T-cell (primary cell): ENCODE measurements at regions not wholly inside any gene's neighbourhood (a gene's known extent, or its start where the extent isn't known, plus 50 kb on each side); places are given as distances from the start of the nearest gene placed in this dataset.

ENCODE experiments used
- ATAC-seq, 4 experiments: fragments of 200-7000 bp in 3 of 4; fragments of 150-1000 bp in 1 of 4; cut with Tn5 transposase; replicated peaks in 1 of 4; 1 replicate in 3 of 4; 2 replicates in 1 of 4; pipeline ENCODE4 v1.10.0; 2021; ENCODE audit warnings: moderate library complexity in 3 of 4, mild to moderate bottlenecking in 2 of 4, moderate number of reproducible peaks in 1 of 4
- CTCF ChIA-PET, 2 donors: fragments of 300-600 bp; sonication (Branson Sonifier 250); formaldehyde crosslinking; loops; one replicate each; lab custom pipeline; 2022; ENCODE audit warnings: antibody characterized with exemption in 2 of 2; lab: Charles Lee
- POLR2A ChIA-PET, 2 donors: fragments of 300-600 bp; sonication (Branson Sonifier 250); formaldehyde crosslinking; loops; one replicate each; lab custom pipeline; 2022; ENCODE audit warnings: antibody characterized with exemption in 2 of 2; lab: Charles Lee
- DNase-seq, 35 experiments: peaks; one replicate each; pipeline versions ENCODE4 v3.0.0 to v3.0.0-alpha.2; 2013 to 2023
- H3K27ac ChIP-seq: one replicate; pipeline ENCODE4 v1.5.1; 2013; ENCODE audit warnings: low read length
- H3K27me3 ChIP-seq, 2 experiments: replicated peaks in 1 of 2; 1 replicate in 1 of 2; 2 replicates in 1 of 2; pipeline versions ENCODE4 v1.6.1 to v1.7.0; 2013; ENCODE audit warnings: low read length in 1 of 2, mixed read lengths in 1 of 2; ENCODE audit not compliant: control insufficient read depth in 2 of 2, insufficient read depth in 2 of 2; ENCODE audit errors: extremely low read depth in 1 of 2
- H3K36me3 ChIP-seq, 2 donors: 1 replicate in 1 of 2; 2 replicates in 1 of 2; pipeline versions ENCODE4 v1.6.1 to v1.7.0; 2013; ENCODE audit warnings: low read length in 1 of 2; ENCODE audit not compliant: control insufficient read depth in 2 of 2, insufficient read depth in 1 of 2; ENCODE audit errors: extremely low read depth in 1 of 2
- H3K4me1 ChIP-seq, 2 experiments: 1 replicate in 1 of 2; 2 replicates in 1 of 2; pipeline versions ENCODE4 v1.6.1 to v1.7.0; 2013; ENCODE audit warnings: low read length in 2 of 2, mixed read lengths in 1 of 2; ENCODE audit not compliant: insufficient read depth in 2 of 2, control insufficient read depth in 1 of 2; ENCODE audit errors: extremely low read depth in 1 of 2
- H3K4me3 ChIP-seq, 2 donors: 1 replicate in 1 of 2; 2 replicates in 1 of 2; pipeline versions ENCODE4 v1.5.1 to v1.7.0; 2013; ENCODE audit warnings: mild to moderate bottlenecking in 2 of 2, low read length in 1 of 2, moderate library complexity in 1 of 2; ENCODE audit not compliant: control insufficient read depth in 1 of 2; ENCODE audit errors: extremely low read depth in 1 of 2
- H3K9me3 ChIP-seq: 2 replicates; pipeline ENCODE4 v1.7.0; 2013
- H3K27ac Mint-ChIP-seq, 2 donors: one replicate each; pipeline ENCODE4 v1.8.0; 2020 to 2021; ENCODE audit warnings: mild to moderate bottlenecking in 2 of 2, mixed read lengths in 2 of 2
- H3K27me3 Mint-ChIP-seq, 2 donors: one replicate each; pipeline ENCODE4 v1.8.0; 2021 to 2022; ENCODE audit warnings: mixed read lengths in 2 of 2
- H3K36me3 Mint-ChIP-seq: one replicate; pipeline ENCODE4 v1.8.0; 2021; ENCODE audit warnings: mixed read lengths
- H3K4me1 Mint-ChIP-seq, 3 donors: one replicate each; pipeline ENCODE4 v1.8.0; 2020 to 2022; ENCODE audit warnings: mixed read lengths in 3 of 3, mild to moderate bottlenecking in 1 of 3
- H3K4me3 Mint-ChIP-seq, 3 donors: one replicate each; pipeline ENCODE4 v1.8.0; 2020 to 2022; ENCODE audit warnings: mild to moderate bottlenecking in 3 of 3, mixed read lengths in 3 of 3, moderate library complexity in 3 of 3
- H3K9me3 Mint-ChIP-seq, 3 donors: one replicate each; pipeline ENCODE4 v1.8.0; 2020 to 2022; ENCODE audit warnings: mixed read lengths in 3 of 3
- WGBS: methylation state at CpG from one replicate; pipeline ENCODE4 v1.1.5; 2013; ENCODE audit warnings: missing lambda C conversion rate; ENCODE audit not compliant: insufficient coverage; 5-methylcytosine and 5-hydroxymethylcytosine counted together

DNA sequence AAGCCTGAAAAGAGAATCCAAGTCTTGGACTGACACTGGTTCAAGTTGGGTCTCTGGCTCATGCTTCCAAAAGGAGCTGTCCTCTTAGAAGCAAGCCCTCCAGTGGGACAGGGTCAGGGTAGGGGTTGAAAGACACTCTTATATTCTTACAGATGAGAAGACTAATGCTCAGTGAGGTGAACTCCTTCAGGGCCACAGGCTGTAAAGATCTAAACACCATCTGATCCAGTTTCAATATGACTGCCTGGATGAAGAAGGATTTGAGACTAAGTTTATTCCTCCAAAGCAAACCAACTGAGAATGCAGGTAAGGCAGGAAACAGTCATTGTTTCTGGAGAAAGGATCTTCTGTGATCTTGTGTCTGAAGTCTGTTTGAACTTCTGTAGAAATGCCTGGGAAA, 99.0 kb upstream of the TAB2 start:
- H3K27me3 Mint-ChIP-seq = no peaks in the 10 kb centered on the region
- no peak for ATAC-seq
- Histone ChIP-seq H3K27me3 (no peaks in the 10 kb centered on the region), H3K4me3 (no peak overlapping the region), H3K36me3 (no peaks in the 10 kb centered on the region), H3K9me3 (no peaks in the 10 kb centered on the region), H3K4me1 (peaks cover 0 to 9% of the 10 kb centered on the region in 2 experiments), H3K27ac (no peak overlapping the region)
- no peak overlapping the region for H3K4me3 Mint-ChIP-seq
- ChIA-PET CTCF (no interaction called here), POLR2A (interaction anchor here in 1 of 2 donors (1.3 kb wide), 1 partner anchor 20 kb away, joined by 6 read pairs; no protein-coding TSS in a partner anchor)
- no peak for DNase-seq
- H3K36me3 Mint-ChIP-seq = peaks cover 17% of the 10 kb centered on the region
- H3K27ac Mint-ChIP-seq = peak overlapping the region; percentile 59 to 61
- H3K9me3 Mint-ChIP-seq = peaks cover 0 to 5% (median 3%) of the 10 kb centered on the region in 3 donors
- peaks cover 21 to 34% (median 21%) of the 10 kb centered on the region in 3 donors for H3K4me1 Mint-ChIP-seq

DNA sequence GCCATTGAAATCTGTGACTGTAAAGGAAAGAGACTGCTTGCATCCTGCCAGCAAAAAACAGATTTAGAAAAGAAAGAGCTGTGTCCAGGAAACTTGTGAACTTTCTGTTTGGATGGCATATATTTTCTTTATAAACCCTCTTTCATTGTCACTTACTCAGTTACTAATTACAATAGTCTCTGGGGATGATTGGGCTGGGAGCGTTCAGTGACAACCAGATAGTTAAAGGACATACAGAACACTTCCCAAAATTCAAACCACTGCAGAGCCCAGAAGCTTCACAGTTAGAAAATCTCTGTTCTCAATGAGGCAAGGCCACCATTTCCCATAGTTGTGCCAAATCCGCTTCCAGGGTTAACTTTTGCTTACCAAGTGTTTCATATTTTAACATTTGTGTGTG, 98.6 kb upstream of the TAB2 start:
- H3K4me3 ChIP-seq = no peak overlapping the region
- no peak for ATAC-seq
- H3K36me3 Mint-ChIP-seq = peaks cover 17% of the 10 kb centered on the region
- ChIA-PET CTCF (no interaction called here), POLR2A (interaction anchor here in 1 of 2 donors (1.3 kb wide), 1 partner anchor 19 kb away, joined by 6 read pairs; no protein-coding TSS in a partner anchor)
- peaks cover 0 to 9% of the 10 kb centered on the region in 2 experiments for H3K4me1 ChIP-seq
- WGBS = no CpG with 5 or more reads among the region's 2 CpGs
- no peaks in the 10 kb centered on the region for H3K9me3 ChIP-seq
- peaks cover 0 to 5% (median 3%) of the 10 kb centered on the region in 3 donors for H3K9me3 Mint-ChIP-seq
- no peaks in the 10 kb centered on the region for H3K27me3 Mint-ChIP-seq
- no peak overlapping the region for H3K27ac ChIP-seq
- peaks cover 24 to 38% (median 26%) of the 10 kb centered on the region in 3 donors for H3K4me1 Mint-ChIP-seq
- H3K4me3 Mint-ChIP-seq = no peak overlapping the region
- no peak for DNase-seq
- H3K36me3 ChIP-seq = no peaks in the 10 kb centered on the region
- no peaks in the 10 kb centered on the region for H3K27me3 ChIP-seq
- H3K27ac Mint-ChIP-seq = peak overlapping the region; percentile 59 to 61

DNA sequence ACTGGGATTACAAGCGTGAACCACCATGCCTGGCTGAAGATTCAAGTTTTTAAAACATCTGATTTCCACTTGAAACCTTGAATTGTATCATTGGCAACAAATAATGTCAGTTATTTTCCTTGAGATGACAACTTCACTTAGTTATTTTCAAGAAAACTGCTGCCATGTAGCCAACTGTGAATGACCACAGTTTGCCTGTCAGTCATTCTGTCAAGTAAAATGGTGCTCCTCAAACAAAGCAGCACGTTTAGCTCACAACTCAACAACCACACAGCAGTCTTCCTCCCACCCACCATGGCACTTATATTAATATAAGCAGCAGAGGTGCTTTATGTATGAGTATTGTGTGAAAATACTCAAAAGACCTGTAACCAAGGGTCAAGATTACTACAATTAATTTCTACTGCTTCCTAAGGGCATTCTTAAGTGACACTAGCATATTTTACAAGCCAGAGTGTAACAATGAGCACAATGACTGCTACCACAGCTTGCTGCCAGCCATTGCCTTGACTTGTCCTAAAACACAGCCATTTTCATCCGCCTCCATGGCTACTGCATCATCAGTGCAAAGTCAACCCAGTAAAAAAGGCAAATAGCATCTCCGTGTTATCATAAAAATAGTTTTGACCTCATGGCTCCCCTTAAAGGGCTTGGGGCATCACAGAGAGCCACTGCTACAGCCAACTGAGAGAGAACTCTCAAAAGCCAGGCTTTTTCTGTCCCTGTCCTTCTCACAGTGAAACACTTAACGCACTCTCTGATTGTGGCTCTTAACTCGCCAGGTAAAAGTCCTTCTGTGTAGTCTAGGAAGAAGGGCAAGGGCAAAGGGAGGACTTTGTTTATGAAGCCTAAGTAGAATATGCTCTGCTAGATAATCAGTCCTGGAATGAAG, 96.4 kb upstream of the TAB2 start:
- H3K9me3 Mint-ChIP-seq = peaks cover 0 to 5% (median 3%) of the 10 kb centered on the region in 3 donors
- H3K27me3 Mint-ChIP-seq = no peaks in the 10 kb centered on the region
- CTCF ChIA-PET = no interaction called here
- H3K27ac Mint-ChIP-seq = peak overlapping the region in 1 of 2 donors; percentile 50
- POLR2A ChIA-PET = no interaction called here
- Histone ChIP-seq H3K27me3 (no peaks in the 10 kb centered on the region), H3K4me1 (peaks cover 0 to 5% of the 10 kb centered on the region in 2 experiments), H3K27ac (no peak overlapping the region), H3K9me3 (no peaks in the 10 kb centered on the region), H3K4me3 (no peak overlapping the region), H3K36me3 (no peaks in the 10 kb centered on the region)
- WGBS = 93% methylated on average over 4 of the region's 6 CpGs
- peaks cover 27 to 46% (median 32%) of the 10 kb centered on the region in 3 donors for H3K4me1 Mint-ChIP-seq
- DNase-seq = no peak
- no peak for ATAC-seq
- no peak overlapping the region for H3K4me3 Mint-ChIP-seq
- peaks cover 26% of the 10 kb centered on the region for H3K36me3 Mint-ChIP-seq

DNA sequence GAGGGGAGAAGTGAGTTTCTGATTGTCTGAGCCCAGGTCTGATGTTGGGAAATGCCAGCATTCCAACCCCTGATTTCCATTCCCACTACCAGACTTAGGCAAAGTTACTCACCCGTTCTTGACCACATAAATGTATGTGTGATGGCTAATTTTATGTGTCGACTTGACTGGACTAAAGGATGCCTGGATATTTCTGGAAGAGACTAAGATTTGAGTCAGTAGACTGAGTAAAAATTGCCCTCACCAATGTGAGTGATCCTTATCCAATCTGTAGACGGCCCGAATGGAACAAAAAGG, 95.8 kb upstream of the TAB2 start:
- CTCF ChIA-PET = no interaction called here
- ATAC-seq (no peak), DNase-seq (no peak)
- no peak overlapping the region for H3K27ac ChIP-seq
- H3K27ac Mint-ChIP-seq = peak overlapping the region in 1 of 2 donors; percentile 50
- H3K36me3 Mint-ChIP-seq = peaks cover 26% of the 10 kb centered on the region
- POLR2A ChIA-PET = no interaction called here
- peaks cover 0 to 1% of the 10 kb centered on the region in 2 experiments for H3K4me1 ChIP-seq
- WGBS = 100% methylated on average over 1 of the region's 4 CpGs
- peaks cover 0 to 5% (median 3%) of the 10 kb centered on the region in 3 donors for H3K9me3 Mint-ChIP-seq
- H3K4me3 ChIP-seq = no peak overlapping the region
- H3K9me3 ChIP-seq = no peaks in the 10 kb centered on the region
- no peaks in the 10 kb centered on the region for H3K27me3 ChIP-seq
- no peaks in the 10 kb centered on the region for H3K27me3 Mint-ChIP-seq
- H3K4me1 Mint-ChIP-seq = peaks cover 30 to 47% (median 33%) of the 10 kb centered on the region in 3 donors
- H3K36me3 ChIP-seq = no peaks in the 10 kb centered on the region
- no peak overlapping the region for H3K4me3 Mint-ChIP-seq

DNA sequence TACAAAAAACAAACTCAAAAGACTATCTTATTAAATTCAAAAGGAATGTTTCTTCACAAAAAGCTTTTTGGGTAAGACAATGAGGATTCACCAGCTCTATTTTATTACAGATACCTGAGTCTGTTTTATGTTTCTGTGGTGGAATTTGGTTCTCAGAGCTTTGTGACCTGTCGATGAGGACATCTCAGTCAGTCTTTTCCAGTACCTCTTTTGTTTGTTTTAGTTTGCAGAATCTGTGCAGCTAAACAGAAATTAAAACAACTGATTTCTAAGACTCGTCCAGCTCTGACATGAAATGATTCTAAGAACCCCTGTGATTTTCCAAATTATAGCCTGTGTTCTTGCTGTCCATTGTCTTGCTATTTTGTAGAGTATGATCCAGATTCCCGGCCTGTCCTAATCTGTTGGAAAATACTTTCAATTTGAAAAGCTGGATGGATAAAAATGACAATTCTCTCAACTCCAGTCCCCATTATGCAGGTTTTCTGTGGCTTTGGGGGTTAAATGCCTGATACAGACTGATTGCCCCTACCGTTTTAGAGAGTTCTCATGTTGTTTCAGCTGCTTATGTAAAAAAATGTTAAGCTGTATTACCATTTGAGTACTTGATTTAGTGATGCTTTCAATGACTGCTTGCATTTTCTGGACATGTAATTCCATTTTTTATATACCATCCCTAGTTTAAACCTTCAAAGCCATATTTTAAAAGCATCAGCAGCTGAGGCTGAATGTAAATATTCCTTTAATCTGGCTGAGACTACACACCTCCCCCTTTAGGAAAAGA, 94.2 kb upstream of the TAB2 start:
- Histone ChIP-seq H3K36me3 (no peaks in the 10 kb centered on the region), H3K4me3 (no peak overlapping the region), H3K27ac (no peak overlapping the region), H3K27me3 (no peaks in the 10 kb centered on the region), H3K4me1 (no peaks in the 10 kb centered on the region), H3K9me3 (no peaks in the 10 kb centered on the region)
- H3K27ac Mint-ChIP-seq = no peak overlapping the region
- no peak for DNase-seq
- peaks cover 24 to 42% (median 28%) of the 10 kb centered on the region in 3 donors for H3K4me1 Mint-ChIP-seq
- peaks cover 26% of the 10 kb centered on the region for H3K36me3 Mint-ChIP-seq
- no peak overlapping the region for H3K4me3 Mint-ChIP-seq
- ATAC-seq = no peak
- POLR2A ChIA-PET = interaction anchor here in 1 of 2 donors (0.6 kb wide), 1 partner anchor 466 kb away, joined by 3 read pairs; no protein-coding TSS in a partner anchor
- 100% methylated on average over 1 of the region's 4 CpGs for WGBS
- peaks cover 0 to 5% (median 3%) of the 10 kb centered on the region in 3 donors for H3K9me3 Mint-ChIP-seq
- no peaks in the 10 kb centered on the region for H3K27me3 Mint-ChIP-seq
- CTCF ChIA-PET = interaction anchor here in 1 of 2 donors (0.5 kb wide), 1 partner anchor 918 kb away, joined by 4 read pairs; no protein-coding TSS in a partner anchor

DNA sequence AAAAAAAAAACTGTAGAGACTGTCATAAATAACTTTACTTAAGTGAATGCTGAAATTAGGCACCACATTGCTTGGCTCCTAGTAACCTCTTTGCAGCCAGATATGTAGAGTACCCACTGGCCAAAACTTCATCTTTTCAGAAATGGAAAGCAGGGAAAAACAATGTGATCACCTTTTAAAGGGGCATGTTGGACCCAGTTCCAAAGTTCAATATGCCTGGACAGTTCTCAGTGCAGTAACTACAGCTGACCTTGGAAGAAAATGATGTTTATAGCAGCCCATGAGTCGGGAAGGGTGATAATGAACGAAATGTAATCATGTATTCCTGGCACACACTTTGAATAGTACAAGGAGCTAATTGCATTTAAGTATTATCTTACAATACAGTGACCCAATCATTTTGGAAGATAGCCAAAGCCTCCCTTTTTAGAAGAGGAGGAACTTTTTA, 93.6 kb upstream of the TAB2 start:
- Mint-ChIP-seq H3K4me3 (no peak overlapping the region), H3K27me3 (no peaks in the 10 kb centered on the region), H3K36me3 (peaks cover 29% of the 10 kb centered on the region), H3K4me1 (peaks cover 18 to 39% (median 26%) of the 10 kb centered on the region in 3 donors), H3K27ac (no peak overlapping the region), H3K9me3 (peaks cover 0 to 5% (median 3%) of the 10 kb centered on the region in 3 donors)
- no CpG with 5 or more reads among the region's 2 CpGs for WGBS
- Histone ChIP-seq H3K9me3 (no peaks in the 10 kb centered on the region), H3K4me3 (no peak overlapping the region), H3K4me1 (no peaks in the 10 kb centered on the region), H3K27me3 (no peaks in the 10 kb centered on the region), H3K27ac (no peak overlapping the region), H3K36me3 (no peaks in the 10 kb centered on the region)
- ATAC-seq = no peak
- ChIA-PET CTCF (no interaction called here), POLR2A (no interaction called here)
- DNase-seq = no peak
